ENCODE measurements at regions not wholly inside any gene's neighbourhood (a gene's known extent, or its start where the extent isn't known, plus 50 kb on each side); places are given as distances from the start of the nearest gene placed in this dataset.

DNA sequence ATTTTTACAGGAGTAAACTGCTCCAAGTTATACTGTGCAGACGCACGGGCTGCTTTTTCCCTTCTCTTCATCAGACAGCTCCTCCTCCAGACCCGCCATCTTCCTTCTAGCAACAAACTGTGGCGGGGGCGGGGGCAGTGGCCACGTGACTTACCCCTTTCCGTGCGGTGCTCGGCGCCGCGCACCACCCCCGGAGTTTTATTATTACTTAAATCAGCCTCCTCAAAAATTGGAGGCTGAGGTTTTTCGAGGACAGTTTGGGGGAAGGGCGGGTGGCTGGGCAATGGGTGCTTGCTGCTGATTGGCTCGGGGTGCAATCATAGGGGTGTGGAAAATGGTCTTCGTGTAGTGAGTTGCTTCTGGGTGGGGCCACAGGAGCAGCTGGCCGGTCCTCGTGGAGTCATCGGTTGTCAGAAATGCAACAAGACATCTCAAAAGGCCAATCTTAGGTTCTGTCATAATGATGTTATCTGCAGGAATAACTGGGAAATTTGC, 77.1 kb upstream of the MFGE8 start:
- H3K27me3 ChIP-seq (ENCODE audit: low read depth) = no peaks in the 10 kb centered on the region
- no peak for TF ChIP-seq CTCF (IDR thresholded peaks at IDR 0.05; ENCODE audit: borderline replicate concordance)
- H3K36me3 ChIP-seq = no peaks in the 10 kb centered on the region
- H3K27ac ChIP-seq (replicated peaks) = no peak overlapping the region
- H3K4me3 ChIP-seq = no peak overlapping the region
- intact Hi-C loops (cut with micrococcal nuclease) = no loop called here
- no peaks in the 10 kb centered on the region for H3K9me3 ChIP-seq (replicated peaks)
- DNase-seq = no peak
- H3K4me1 ChIP-seq = no peaks in the 10 kb centered on the region

- H3K27me3 ChIP-seq (ENCODE audit: low read depth) = no peaks in the 10 kb centered on the region
- no peaks in the 10 kb centered on the region for H3K9me3 ChIP-seq (replicated peaks)
- intact Hi-C loops (cut with micrococcal nuclease) = no loop called here
- H3K4me3 ChIP-seq = no peak overlapping the region
- H3K27ac ChIP-seq (replicated peaks) = no peak overlapping the region
- H3K4me1 ChIP-seq = no peaks in the 10 kb centered on the region
- no peaks in the 10 kb centered on the region for H3K36me3 ChIP-seq
- no peak for DNase-seq
- TF ChIP-seq CTCF (IDR thresholded peaks at IDR 0.05; ENCODE audit: borderline replicate concordance) = no peak
These were observed 79.0 kb upstream of the MFGE8 start for GRCh38 chr15:88992216-88992615.

DNA sequence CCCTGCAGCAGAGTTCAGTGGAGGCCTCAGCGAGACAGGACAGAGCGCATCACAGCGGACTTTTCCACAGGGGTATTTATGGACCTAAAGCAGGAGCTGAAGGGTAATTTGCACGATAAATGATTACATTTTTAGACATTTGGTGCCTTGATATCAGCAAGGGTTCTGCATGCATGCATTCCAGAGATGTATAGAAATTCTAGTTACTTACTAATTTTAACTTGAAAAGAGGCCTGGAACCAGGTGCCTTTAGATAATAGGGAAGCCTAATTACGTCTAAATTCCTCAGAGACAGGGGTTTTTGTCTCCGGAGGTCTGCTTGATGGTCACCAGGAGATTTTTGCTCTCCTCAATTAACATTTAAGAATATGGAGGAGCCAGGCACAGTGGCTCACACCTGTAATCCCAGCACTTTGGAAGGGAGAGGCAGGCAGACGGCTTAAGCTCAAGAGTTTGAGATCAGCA, 79.8 kb upstream of the MFGE8 start:
- Histone ChIP-seq H3K36me3 (no peaks in the 10 kb centered on the region), H3K27me3 (ENCODE audit: low read depth) (no peaks in the 10 kb centered on the region), H3K4me3 (no peak overlapping the region), H3K27ac (replicated peaks) (no peak overlapping the region), H3K4me1 (no peaks in the 10 kb centered on the region), H3K9me3 (replicated peaks) (no peaks in the 10 kb centered on the region)
- intact Hi-C loops (cut with micrococcal nuclease) = no loop called here
- no peak for TF ChIP-seq CTCF (IDR thresholded peaks at IDR 0.05; ENCODE audit: borderline replicate concordance)
- DNase-seq = no peak

- Histone ChIP-seq H3K4me3 (no peak overlapping the region), H3K27me3 (ENCODE audit: low read depth) (no peaks in the 10 kb centered on the region), H3K9me3 (replicated peaks) (no peaks in the 10 kb centered on the region), H3K27ac (replicated peaks) (no peak overlapping the region), H3K4me1 (no peaks in the 10 kb centered on the region), H3K36me3 (no peaks in the 10 kb centered on the region)
- no peak for TF ChIP-seq CTCF (IDR thresholded peaks at IDR 0.05; ENCODE audit: borderline replicate concordance)
- DNase-seq = no peak
- intact Hi-C loops (cut with micrococcal nuclease) = no loop called here
These were observed 80.5 kb upstream of the MFGE8 start for GRCh38 chr15:88993662-88994061.

- no peaks in the 10 kb centered on the region for H3K36me3 ChIP-seq
- no peak overlapping the region for H3K4me3 ChIP-seq
- intact Hi-C loops (cut with micrococcal nuclease) = no loop called here
- H3K9me3 ChIP-seq (replicated peaks) = no peaks in the 10 kb centered on the region
- no peaks in the 10 kb centered on the region for H3K4me1 ChIP-seq
- TF ChIP-seq CTCF (IDR thresholded peaks at IDR 0.05; ENCODE audit: borderline replicate concordance) = no peak
- H3K27me3 ChIP-seq (ENCODE audit: low read depth) = no peaks in the 10 kb centered on the region
- no peak for DNase-seq
- H3K27ac ChIP-seq (replicated peaks) = no peak overlapping the region
These were observed 81.1 kb upstream of the MFGE8 start for GRCh38 chr15:88994286-88994685.

DNA sequence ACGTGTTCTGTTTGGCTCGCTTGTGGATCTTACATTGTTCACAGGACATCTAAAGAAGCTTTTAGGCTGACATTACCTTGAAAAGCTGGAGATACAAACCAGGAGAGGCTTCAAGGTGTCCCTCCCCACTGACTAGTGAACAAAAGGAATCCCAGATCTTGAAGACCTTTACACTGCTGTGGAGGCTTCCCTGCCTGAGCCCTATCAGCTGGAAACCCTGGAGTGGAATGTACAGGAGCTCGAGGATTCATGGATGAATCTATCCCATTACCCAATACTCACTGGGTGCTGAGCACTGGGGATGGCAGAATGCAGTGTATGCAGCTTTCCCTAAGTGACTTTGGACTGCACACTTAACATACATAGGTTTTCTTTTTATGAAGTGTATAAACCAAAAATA, 82.3 kb upstream of the MFGE8 start:
- no peak for TF ChIP-seq CTCF (IDR thresholded peaks at IDR 0.05; ENCODE audit: borderline replicate concordance)
- no peaks in the 10 kb centered on the region for H3K27me3 ChIP-seq (ENCODE audit: low read depth)
- H3K4me3 ChIP-seq = no peak overlapping the region
- no peaks in the 10 kb centered on the region for H3K4me1 ChIP-seq
- H3K27ac ChIP-seq (replicated peaks) = no peak overlapping the region
- no peak for DNase-seq
- no peaks in the 10 kb centered on the region for H3K9me3 ChIP-seq (replicated peaks)
- intact Hi-C loops (cut with micrococcal nuclease) = no loop called here
- H3K36me3 ChIP-seq = no peaks in the 10 kb centered on the region
